ENCODE measurements at regions not wholly inside any gene's neighbourhood (a gene's known extent, or its start where the extent isn't known, plus 50 kb on each side); places are given as distances from the start of the nearest gene placed in this dataset.

GRCh38 chr15:93235926-93236780 is 147.1 kb upstream of the RGMA start:
- TF ChIP-seq EZH2 (IDR thresholded peaks at IDR 0.05; ENCODE audit: insufficient read depth, low read length) (no peak), CTCF (IDR thresholded peaks at IDR 0.05; ENCODE audit: insufficient read depth, low read depth, low read length) (no peak)
